B cell (primary cell): ENCODE measurements at regions not wholly inside any gene's neighbourhood (a gene's known extent, or its start where the extent isn't known, plus 50 kb on each side); places are given as distances from the start of the nearest gene placed in this dataset.

Experiments used
- CTCF ChIP-seq: fragments of 200-600 bp; IDR thresholded peaks from one replicate; pipeline ENCODE4 v1.8.0; 2022; ENCODE audit warnings: antibody characterized with exemption, mild to moderate bottlenecking
- EZH2 ChIP-seq: IDR thresholded peaks from 2 replicates; pipeline ENCODE4 v1.6.1; 2012; ENCODE audit warnings: borderline replicate concordance, low read depth, mild to moderate bottlenecking, moderate library complexity, low read length; ENCODE audit not compliant: insufficient read depth, poor library complexity, severe bottlenecking

- TF ChIP-seq CTCF: no peak
- no peak for TF ChIP-seq EZH2
These were observed 156.6 kb downstream of the PRDM6 start for GRCh38 chr5:123245689-123246088.
